C4-2B (cell line): ENCODE measurements at regions not wholly inside any gene's neighbourhood (a gene's known extent, or its start where the extent isn't known, plus 50 kb on each side); places are given as distances from the start of the nearest gene placed in this dataset.

Experiments used
- CTCF ChIP-seq: fragments of 450-650 bp; conservative IDR thresholded peaks from 2 replicates; pipeline ENCODE4 v1.5.1; 2017; ENCODE audit warnings: mild to moderate bottlenecking
- ZFX ChIP-seq: fragments of 450-650 bp; IDR thresholded peaks from 2 replicates; pipeline ENCODE4 v1.6.1; 2017

DNA sequence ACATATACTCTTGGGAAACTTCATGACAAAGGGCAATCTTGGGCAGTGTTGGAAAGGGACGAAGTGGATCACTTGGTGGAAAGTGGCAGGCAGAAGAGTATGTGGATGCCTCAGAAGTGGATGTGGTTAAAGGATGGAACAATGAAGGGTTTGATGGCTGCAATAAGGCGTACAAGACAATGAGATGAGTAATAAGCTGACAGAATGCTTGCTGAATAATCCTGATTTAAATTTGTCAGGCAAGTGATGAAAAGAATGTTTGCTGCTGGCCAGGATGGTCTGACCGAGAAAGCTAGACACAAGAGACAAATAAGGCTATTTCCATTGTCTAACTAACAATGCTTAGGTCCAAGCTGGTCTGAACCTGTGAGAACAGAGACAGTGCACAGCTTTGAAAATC is 61.6 kb upstream of the CEP85L start:
- no peak for TF ChIP-seq CTCF
- no peak for TF ChIP-seq ZFX
